NCI-H2196 treated with DMSO at 0.1 percent for 48 hours (cell line): ENCODE measurements at regions not wholly inside any gene's neighbourhood (a gene's known extent, or its start where the extent isn't known, plus 50 kb on each side); places are given as distances from the start of the nearest gene placed in this dataset.
"Not testable (repeated sequence)": the region's sequence is repeated elsewhere in the genome, so short reads cannot be mapped to it uniquely, and the experiment has no call there.

Experiments
- DNase-seq: peaks from one replicate; lab custom pipeline; 2025; ENCODE audit not compliant: unreplicated experiment; lab: John Stamatoyannopoulos, UW

DNA sequence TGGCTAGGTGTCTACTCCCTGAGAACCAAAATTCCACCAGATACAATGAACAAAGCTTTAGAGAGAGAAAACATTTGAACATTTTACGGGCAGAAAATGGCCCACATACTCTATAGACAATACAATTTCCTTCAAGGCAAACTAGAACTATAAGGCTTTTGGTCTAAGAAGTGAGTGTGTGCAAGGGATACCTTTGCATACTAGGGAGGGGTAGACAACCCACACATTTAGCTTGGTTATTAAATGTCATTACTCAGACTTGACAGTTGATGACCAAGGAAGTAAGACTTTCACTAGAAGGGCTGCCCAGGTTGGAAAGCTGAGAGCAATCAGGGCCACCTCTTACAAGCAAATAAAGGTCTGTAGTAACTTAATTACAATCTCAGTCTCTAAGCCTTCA, 64.0 kb upstream of the PLEKHM1 start:
- not testable (repeated sequence) for DNase-seq

DNA sequence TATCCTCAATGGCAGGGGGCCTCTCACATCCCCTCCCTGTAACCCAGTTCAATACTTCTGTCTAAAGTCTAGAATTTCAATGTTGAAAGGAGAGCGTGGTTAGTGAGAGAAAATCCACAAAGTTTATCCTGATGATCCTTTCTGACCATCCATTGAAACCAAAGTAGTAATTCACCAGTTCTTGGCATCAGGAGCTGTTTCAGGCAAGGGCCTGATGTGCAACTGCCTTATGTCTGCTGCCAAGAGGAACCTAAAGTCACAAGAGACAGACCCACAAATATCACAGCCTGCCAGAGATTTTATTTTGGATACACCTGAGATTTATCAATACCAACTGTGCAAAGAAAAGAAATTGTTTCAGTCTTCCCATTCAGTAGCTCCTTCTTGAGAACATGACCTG, 68.3 kb upstream of the PLEKHM1 start:
- DNase-seq: not testable (repeated sequence)

DNA sequence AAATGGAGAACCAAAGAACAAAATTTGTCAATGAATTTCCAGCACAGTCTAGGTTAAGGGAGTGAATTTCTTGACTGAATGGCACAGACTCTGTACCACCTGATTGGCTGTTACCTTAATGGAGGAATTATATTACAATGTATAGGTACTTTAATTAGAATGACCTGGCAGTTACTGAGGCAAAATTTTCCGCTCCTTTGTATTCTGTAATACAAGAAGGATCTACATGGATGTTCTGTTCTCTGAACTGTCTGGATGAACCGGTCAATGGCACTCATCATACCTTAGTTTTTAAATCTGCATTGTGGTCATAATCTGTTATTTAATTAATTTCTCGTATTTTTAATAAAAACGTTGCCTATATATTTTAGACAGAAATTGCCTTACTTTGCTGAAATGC, 72.3 kb upstream of the PLEKHM1 start:
- not testable (repeated sequence) for DNase-seq

DNA sequence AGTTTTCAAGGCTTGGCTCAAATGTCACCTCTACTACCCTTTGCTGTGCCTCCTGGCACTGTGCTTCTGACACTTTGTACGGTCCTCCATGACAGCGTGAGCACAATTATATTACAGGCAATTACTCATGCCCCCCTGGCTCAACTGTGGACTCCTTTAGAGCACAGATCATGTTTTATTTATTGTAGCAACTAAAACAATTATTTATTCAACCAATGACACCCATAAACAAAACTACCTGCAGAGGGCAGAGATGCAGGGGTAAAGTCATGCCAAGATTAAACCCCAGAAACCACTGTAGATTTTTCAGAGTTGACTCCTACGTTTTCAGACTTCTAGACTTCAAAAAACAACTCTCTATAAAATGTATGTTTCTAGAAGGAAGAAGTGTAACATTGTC, 72.8 kb upstream of the PLEKHM1 start:
- DNase-seq: not testable (repeated sequence)

DNA sequence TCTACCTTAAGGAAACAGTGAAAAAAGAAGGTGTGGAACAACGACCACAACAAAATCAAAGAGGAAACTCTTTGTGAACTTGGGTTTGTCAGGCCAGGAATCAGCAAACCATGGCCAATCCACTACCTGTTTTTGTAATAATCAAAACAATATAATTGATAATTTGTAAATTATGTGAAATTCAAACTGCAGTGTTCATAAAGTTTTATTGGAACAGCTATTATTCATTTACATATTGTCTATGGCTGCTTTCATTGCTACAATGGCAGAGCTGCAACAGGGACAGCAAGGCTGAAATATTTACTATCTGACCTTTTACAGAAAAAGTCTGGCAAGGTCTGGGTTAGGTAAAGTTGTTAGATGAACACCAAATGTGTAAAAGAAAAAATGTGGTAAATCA, 77.8 kb upstream of the PLEKHM1 start:
- DNase-seq: not testable (repeated sequence)

DNA sequence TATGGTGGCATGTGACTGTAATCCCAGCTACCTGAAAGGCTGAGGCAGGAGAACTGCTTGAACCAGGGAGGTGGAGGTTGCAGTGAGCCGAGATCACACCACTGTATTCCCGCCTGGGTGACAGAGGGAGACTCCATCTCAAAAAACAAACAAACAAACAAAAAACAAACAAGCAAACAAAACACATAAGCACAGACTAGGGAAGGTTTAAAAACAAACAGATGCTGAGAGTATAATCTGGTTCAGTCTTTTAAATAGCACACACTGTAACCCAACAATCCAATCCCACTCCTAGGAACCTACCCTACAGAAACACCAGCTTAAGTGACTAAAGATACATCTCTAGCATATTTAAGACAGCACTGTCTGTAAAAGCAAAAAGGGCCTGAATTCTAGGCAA, 82.8 kb upstream of the PLEKHM1 start:
- not testable (repeated sequence) for DNase-seq

DNA sequence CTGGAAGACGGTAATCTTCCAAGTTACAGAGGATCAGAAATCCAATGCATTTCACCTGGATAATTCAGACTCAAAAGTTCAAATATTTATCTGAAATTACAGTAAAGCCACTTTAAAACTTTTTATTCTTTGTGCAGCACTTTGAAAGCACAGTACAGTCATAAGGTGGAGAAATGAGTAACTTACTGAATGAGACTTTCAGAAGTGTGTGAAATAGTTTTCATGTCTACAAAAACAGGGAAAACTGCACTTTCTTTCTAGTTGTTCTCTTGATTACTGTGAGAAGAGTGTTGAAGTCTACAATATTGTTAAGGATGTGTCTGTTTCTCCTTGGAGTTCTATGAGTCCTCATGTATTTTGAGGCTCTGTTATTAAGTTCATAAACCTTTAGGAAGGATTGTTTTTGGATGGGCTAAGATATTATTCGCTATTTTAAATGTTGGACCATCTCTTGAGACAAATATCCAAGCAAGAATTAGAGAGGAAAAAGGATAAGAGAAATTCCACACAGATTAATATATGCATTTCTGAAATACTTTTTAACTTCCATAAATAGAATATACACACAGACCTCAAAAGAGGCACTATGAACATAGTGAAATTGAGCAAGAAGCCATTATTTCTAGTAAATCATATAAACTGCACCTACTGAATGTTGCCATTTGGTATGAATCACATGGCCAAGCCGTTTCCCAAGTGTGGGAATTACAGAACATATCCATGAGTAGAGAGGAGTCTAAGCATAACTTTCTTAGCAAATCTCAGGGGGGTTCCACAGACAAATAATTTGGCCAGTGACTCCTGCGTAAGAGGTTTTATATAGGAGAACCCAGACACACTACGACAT, 83.6 kb upstream of the PLEKHM1 start:
- DNase-seq: no peak

DNA sequence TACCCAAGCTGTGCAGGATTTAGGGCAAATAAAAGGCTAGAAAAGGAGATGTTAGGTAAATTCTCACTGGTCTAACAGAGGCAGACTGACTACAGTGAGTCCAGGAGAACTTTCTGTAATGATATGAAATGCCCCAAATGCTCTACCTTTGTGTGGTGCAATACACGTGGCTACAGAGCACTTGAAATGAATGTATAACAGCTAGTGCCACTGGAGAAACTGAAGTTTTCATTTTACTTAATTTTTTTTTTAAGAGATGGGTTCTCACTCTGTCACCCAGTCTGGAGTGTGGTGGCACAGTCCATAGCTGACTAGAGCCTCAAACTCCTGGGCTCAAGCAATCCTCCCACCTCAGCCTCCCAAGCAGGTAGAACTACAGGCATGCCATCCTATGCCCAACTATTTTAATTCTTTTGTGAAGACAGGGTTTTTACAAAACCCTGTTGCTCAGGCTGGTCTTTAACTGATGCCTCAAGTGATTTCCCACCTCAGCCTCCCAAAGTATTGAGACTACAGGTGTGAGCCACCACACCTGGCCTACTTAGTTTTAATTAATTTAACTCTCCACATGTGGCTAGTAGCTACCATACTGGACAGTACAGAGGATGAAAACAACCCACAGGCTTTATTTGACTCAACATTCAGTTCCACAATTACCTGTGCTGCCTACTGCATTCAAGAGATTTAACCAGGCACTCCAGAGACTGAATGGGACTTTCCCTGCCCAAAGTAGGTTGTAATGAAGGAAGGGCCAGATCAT, 84.8 kb upstream of the PLEKHM1 start:
- no peak for DNase-seq

DNA sequence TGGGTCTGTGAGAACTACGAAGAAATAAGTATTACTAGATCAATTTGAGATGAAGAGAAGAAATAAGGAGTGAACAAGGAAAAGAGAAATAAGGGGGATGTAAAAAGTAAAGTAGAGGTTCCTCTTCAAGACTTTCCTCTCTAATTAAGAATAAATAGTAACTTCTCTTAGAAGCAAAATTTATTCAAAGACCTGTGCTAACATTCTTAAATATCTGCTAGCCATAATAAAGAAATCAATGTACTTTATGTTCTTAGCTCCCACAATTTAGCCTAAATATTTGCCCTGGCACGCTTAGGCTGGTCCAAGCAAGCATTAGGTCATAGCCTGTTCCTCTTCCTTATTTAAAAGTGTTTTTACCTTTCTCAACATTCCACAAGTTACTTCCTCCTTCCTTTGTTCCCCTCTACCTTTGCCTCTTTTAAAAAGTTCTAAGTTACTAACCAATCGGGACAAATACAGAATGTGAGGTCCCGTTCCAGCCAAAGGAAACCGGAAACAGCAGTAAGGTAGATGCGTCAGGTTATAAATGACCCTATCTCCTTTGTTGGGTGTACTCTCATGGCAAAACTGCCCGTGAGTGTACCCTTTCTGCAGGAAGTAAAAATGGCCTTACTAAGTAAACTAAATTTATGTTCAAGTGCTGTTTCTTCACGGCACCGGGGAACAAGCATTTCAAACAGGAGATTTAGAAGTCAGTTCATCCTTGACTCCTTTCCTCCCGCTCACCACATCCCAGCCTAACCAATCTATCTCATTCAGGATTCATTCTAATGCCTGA, 86.2 kb upstream of the PLEKHM1 start:
- DNase-seq: not testable (repeated sequence)

DNA sequence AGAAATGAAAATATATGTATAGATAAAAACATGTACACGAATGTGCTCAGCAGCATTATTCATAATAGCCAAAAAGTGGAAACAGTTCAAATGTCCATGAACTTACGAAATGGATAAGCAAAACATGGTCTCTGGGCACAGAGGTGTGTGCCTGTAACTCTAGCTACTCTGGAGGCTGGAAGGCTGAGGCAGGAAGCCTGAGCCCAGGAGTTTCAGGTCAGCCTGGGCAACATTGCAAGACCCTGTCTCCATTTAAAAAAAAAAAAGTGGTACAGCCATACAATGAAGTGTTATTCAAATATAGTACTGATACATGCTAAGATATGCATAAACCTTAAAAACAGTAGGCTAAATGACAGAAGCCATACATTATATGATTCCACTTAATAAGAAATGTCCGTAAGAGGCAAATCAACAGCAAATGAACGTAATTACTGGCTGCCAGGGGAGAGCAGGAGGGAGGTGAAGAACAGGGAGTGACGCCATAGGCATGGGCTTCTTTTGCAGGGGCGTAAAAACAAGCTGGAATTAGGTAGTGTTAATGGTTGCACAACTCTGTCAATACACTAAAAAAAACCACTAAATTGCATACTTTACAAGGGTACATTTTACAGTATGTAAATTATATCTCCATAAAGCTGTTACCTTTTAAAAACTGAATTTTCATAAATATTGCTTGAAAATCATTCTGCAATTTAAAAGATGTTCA, 87.2 kb upstream of the PLEKHM1 start:
- no peak for DNase-seq

DNA sequence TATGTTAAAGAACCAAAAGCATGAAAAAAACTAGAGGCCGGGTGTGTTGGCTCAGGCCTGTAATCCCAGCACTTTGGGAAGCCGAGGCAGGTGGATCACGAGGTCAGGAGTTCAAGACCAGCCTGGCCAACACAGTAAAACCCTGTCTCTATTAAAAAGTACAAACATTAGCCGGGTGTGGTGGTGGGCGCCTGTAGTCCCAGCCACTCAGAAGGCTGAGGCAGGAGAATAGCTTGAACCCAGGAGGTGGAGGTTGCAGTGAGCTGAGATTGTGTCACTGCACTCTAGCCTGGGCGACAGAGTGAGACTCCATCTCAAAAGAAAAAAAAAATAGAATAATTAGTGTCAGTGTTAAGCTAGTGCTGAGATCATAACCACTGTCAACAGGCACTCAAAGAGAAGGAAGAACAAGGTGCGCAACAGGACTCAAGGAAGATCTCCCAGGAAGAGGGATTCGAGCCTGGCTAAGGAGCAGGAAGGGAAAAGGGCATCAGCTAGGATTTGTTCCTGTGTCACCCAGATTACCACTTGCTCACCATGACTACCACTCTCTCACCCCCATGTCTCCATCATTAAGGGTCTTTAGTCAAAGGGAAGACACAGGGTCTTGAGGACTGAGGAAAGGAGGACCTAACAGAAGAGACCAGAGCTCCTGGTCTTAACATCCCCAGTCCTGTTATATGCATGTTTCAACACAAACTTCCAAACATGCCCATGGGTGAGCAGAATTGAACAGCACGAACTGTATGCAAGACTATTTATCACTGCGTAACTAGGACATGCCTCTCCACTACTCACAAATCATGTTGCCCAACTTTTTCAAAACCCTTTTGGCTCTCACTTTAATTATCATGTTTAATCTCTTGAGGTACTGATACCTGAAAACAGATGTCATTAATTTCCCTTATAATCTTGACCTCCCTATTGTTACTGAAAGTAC, 88.3 kb upstream of the PLEKHM1 start:
- DNase-seq: no peak

DNA sequence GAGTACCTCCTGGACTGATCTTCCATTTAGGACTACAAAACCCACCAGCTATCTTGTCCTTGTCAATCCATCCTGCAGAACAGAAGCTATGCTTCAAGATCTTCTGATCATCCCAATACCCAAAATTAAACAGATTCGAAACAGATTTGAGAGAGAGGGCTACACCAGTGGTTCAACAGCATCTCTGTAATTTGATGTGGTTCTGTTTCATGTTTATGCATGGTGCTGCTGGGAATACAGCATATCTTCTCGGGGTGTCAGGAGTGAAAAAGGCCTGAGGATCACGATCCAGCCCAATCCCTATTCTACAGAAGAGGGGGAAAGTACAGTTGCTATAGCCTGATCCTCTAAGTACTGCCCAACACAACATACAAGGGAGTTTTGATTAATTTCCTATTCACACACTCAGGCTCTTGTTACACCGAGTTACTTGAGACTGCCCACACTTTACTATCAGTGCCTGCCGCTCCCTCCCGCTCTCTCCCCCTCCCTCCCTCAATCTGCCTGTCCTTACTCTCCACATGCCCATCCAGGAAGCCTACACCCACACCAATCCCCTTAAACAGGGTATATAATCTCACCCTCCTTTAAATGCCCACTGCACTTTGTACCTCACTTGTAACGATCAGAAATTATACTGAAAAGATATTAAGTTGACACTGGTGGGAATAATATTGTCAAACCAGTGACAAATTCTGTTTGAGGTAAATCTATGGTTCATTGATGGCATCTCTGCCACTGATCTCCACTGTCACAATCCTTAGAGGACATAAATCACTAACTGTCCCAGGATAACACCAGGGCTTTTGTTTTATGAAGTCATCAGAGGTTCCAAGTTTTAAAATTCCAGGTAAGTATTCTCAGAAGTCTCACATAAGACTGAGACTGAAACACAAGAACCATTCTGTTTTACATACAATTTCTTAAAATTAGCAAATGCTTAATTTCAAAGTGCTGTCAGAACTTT, 89.3 kb upstream of the PLEKHM1 start:
- no peak for DNase-seq

DNA sequence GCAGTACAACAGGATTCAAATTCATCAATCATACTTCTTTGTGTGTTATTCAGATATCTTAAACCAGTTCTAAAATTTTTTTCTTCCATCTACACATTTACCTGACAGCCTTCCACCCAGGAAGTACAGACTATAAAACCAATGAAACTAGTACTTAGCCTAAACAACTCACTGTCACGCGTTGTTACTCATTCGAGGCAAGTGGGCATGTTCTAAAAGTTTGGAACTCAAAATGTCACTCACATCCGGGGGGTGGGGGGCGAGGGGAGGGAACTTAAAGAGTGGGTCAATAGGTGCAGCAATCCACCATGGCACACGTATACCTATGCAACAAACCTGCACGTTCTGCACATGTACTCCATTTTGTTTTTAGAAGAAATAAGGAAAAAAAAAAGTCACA, 90.4 kb upstream of the PLEKHM1 start:
- DNase-seq: no peak

DNA sequence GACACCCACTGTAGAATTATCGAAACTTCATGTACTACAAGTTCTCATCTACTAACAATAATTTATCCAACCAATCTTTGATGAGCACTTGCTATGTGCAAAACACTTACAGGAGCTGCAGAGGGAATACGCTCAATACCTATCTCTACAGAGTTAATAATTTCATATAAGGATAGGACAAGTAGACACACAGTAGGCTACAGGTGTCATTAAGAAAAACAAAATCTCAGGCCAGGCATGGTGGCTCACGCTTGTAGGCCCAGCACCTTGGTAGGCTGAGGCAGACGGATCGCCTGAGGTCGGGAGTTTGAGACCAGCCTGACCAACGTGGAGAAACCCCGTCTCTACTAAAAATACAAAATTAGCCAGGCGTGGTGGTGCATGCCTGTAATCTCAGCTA, 91.3 kb upstream of the PLEKHM1 start:
- no peak for DNase-seq

DNA sequence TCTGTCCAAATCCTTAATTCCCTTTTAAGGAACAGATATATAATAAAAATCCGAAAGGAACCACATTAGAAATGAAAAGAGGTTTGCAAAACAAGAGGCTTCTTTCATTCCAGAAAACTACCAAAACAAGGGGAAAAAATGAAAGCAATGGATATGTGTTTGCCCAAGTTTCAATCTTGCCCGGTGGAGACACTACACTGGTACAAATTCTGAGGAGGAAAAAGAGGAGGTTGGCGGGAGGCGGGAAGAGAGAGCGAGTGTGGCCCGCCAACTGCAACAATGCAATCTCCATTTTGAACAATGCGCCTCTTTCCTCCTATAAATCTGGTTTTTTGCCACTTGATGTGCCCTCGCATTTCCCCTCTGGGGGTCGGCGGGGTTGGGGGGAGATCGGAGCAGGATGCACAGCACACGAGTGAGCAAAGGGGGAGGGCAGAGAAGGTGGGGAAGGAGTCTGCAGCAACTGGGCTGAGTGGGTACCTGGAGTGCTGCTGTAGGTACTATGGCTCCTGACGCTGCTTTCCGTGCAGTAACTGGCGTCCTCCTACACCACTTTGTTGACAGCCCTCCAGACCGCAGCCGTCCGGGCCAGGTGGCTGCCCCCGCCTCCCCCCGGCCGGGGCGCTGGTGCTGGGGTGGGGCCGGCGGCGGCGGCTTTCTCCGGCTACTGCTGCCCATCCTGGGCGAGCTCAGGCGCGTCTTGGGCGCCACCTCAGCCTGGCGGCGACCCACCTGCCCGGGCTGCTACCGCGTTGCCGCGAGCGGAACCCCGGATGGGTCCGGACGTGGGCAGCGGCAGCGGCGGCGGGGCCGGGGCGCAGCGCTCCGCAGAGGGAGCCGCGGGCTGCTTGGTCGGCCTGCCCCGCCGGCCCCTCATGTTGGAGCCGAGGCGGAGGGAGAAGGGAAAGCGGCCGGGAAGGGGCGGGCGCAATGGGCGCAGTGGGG, 93.8 kb upstream of the PLEKHM1 start:
- DNase-seq: no peak

DNA sequence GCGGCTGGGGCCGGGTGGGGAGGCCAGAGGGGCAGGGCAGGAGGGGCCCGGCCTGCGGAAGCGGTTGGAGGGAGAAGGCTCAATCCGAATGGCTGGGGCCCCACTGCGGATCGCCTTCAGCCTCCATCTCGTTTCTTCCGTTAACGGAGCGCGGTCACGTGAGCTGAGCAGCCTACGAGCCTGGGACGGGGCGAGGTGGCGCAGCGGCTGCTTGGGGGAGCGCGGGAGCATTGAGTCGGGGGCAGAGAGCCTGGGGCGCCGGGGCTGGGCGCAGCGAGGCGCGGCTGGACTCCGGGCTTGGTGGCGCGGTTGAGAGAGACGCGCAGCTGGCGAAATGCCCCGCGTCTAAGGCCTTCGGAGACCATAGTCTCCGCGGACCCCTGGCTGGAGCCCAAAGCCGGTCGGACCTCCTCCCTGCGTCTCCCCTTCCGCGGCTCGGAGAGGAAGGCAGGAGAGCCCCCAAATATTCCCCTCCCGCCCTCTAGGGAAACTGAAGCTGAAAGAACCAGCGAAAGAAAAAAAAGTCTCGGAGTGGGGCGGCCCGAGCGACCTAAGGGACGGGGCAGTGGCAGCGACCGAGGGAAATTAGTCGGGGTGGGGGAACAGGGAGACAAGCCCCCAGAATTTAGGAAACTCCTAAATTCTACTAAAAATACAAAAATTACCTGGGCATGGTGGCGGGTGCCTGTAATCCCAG, 94.7 kb upstream of the PLEKHM1 start:
- DNase-seq: not testable (repeated sequence)
